ENCODE measurements at regions not wholly inside any gene's neighbourhood (a gene's known extent, or its start where the extent isn't known, plus 50 kb on each side); places are given as distances from the start of the nearest gene placed in this dataset.
"Not testable (repeated sequence)": the region's sequence is repeated elsewhere in the genome, so short reads cannot be mapped to it uniquely, and the experiment has no call there.

DNA sequence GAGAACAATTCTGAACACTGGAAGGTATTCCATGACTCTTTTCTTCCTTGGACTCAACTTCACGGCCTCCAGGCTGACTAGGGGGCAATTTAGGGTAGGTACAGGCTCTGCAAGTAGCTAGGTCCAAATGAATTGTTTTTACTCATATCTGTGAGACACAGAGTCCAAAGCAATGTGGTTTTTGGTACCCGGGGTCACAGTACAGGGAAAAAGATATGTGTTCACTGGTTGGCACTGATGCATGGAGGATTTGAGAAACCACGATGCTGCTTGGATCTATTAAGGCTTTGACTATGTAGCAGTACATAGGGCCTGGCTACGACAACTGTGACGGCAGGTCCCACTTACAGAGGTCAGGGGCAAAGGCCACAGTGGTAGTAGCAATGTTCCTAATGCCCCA is 200.6 kb downstream of the DUSP10 start:
- DNase-seq: no peak

- DNase-seq: no peak
These were observed 198.3 kb downstream of the DUSP10 start for GRCh38 chr1:221543529-221544120.

DNA sequence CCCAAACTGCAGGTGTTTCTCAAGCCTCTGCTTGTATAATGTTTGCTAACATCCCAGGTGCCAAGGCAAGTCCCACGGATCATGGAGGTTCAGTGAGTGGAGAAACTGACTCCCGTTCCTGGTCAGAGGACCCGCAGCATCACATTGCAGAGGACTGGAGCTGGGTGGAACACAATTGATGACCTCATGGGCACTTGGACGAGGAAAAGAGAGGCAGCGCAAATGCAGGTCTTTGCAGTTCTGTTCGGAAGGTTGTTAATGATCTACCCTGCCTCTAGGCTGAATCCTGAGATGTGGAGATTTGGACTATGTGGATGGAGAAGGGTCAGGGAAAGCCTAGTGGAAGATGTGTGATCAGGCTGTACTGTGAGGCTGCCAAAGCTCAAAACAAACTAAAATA is 192.9 kb downstream of the DUSP10 start:
- DNase-seq: no peak

GRCh38 chr1:221549815-221550214 is 192.1 kb downstream of the DUSP10 start:
- DNase-seq: no peak

DNA sequence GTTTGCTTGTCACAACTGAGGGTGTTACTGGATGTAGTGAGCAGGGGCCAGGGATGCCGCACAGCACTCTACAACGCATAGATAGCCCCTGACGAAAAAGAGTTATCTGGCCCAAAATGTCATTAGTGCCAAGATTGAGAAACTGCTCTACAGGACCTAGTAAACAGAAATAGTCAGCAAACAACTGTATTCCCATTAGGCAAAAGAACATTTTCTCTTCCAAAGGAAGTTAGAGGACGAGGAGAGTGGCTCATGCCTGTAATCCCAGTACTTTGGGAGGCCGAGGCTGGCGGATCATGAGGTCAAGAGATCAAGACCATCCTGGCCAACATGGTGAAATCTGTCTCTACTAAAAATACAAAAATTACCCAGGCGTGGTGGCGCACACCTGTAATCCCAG is 189.1 kb downstream of the DUSP10 start:
- DNase-seq: not testable (repeated sequence)

DNA sequence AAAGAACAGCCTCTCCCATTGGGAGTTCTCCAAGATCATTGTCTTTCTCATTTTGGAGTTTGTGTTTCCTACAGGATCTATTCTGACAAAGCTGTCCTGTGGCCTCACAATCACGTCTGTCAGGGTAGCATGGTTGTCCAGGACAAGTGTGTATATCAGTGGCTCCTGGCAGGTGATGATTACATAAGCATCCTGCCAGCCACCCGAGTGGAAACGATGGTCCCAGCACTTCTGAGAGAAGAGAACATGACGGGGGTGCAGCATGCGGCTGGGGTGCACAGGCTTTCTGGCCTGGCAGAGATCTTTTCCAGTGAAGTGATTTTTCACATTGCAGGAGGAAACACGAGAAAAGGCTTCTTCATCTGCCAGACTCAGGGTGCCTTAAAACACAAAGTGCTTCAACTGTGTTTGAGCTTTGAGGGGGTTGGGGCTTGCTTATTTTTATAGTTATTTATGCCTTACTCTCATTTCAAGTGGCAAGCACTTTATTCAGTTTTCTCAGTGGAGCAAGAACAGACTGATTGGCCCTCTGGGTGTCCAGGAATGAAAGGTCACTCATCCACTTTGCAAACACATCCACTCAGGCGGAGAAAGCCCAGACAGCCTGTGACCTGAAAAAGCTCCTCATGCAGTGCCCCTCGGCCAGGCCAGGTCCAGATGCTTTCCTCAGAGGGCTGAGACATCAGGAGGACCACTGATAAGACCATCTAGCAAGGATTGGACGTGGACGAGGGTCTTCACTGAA is 186.0 kb downstream of the DUSP10 start:
- DNase-seq: no peak

DNA sequence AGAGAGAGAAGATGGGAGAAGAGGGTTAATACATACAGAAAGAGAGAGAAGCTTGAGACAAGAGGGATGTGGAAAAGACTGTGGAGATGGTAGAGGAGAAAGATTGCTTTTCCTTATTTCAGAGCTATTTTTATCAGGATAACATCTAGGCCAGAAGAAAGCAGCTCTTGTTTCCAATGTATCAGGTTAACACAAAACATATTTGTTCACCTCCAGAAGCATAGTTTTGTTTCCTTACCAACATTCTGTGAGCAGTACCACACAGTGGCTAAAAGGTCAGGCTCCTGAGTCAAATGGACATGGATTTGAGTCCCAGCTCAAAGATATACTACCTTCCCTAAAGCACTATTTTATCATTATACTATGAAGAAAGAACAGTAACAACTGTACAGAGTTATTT is 185.5 kb downstream of the DUSP10 start:
- DNase-seq: no peak

DNA sequence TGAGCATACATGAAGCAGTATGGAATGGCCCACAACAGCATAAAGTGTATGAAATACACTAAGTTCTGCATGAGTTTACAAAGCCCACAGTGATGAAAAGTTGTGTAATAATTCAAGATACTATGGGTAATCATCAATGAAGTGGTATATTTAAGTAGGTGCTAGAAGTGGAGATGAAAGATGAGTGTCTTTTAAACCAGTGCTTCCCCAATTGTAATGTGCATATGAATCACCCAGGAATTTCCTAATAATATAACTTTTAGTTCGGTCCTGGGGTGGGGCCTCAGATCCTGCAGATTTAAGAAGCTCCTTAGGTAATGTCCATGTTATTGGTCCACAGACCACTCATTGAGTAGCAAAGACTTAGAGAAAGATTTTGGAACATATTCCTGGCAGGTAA is 184.9 kb downstream of the DUSP10 start:
- no peak for DNase-seq

DNA sequence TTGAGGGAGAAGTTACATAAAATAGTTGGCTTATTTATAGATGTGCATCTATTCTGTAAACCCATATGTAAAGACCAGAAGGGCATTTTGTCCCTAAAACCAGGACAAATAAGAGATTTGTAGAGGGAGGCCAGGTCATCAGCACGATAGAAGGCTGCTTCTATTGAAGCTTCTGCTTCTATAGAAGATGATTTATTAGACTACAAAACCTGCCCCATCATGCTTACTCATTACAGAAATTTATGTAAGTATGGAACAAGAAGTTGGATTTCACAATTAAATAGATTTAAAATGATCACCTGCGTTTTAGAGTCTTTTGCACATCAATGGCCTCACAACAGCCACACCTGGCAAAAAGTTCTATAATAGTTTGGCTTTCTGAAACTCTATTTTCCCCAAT is 183.5 kb downstream of the DUSP10 start:
- DNase-seq: no peak

GRCh38 chr1:221559911-221560310 is 182.0 kb downstream of the DUSP10 start:
- no peak for DNase-seq

DNA sequence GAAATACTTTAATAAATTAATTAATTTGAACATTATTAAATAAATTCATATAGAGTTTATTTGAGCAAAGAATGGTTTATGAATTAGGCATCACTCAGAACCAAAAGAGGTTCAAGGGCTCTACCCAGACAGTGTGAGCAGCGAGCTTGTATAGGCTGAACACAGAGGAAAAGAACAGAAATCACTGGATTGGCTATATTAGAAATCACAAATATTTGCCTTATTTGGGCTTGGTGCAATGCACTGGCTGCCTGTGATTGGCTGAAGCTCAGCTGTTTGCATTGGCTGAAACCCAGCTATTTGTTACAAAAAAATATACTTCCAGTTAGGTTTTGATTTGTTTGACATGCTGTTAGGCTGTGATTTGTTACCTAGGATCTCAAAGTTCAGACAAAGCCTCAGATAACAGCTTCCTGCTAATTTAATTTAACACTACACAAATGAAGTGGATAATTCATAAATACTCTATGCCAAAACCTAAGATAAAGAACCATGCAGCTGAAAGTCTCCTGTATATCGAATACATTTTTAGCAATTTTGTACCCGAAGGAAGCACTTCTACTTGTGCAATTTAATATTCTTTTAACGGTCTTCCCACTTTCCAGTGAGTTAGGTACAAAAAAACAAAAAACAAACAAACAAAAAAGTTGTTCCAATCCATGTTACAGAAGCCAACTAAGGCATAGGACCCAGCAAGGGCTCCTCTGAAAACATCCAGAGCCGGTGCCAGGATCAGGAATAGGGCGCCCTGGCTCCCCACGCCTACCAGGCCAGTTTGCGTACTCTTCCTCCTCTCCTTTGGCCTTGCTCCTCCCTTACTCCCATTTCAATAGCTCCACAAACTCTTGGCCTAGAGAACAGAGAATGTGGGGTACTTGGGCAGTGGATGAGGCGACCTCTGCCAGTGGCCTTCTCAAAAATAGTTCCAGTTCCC is 179.1 kb downstream of the DUSP10 start:
- no peak for DNase-seq

DNA sequence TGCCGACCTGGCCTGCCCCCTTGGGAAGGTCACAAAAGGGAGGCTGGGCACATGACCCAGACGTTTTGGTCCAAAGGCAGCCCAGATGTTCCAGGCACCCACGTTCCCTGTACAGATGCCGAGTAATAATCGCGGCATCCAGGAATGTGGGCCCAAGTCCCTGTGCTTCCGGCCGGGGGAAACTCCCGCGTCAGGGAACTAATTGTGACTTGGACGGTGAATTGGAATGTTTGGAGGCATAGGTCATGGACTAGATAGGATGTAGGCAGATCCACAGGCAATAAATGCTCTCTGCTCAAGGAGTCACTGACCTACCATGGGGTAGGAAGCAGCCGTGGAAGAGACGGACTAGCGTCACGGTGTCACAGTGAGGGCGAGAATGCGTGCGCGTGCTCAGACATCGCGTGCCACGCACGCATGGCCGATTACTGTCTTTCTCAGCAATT is 178.4 kb downstream of the DUSP10 start:
- DNase-seq: no peak

GRCh38 chr1:221564891-221565290 is 177.0 kb downstream of the DUSP10 start:
- no peak for DNase-seq

DNA sequence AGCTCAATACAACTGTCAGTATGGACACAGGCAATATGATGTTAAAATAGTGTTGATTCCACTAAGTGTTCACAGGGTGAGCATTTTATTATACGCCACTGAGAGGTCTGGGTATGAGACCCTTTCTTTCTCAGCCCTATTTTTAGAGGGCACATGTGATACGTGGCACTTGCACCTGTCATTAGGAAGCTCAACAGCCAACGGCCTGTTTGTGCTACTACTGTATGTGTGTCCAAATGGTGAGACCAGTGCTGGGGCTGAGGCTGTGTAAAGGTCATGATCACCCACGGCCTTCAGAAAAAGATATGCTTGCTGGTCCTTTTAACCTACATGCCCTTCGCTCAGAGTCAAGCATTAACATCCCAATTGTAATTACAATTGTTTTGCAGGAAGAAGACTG is 176.2 kb downstream of the DUSP10 start:
- DNase-seq: no peak

DNA sequence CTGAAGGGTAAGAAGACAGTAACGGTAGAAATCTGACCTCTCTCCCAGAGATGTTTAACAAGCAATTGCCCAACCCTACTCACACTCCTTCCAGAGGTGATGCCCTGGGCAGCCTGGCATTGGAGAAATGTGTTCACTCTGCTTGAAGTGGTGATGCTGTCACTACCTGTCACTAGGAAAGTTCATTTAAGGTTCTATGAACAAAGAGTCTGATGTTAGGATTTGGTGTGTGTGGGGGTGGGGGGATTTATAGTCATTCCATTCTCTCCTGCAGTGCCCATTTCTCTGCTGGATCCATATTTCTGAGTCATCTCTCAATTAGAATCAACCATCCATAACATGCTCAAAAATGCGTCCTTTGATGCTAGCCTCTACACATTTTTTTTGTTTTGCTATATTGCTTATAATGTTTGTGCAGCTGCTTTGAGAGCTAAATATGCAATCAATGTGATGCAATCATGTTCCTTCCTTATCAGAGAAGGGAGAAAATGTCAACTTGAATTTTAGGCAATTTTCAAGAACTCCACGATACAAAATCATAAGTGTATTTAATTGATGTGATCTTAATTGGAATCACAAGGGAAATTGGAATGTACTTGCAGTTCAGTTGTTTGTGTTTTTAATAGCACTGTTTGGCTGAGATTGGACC is 173.9 kb downstream of the DUSP10 start:
- DNase-seq: no peak

- no peak for DNase-seq
These were observed 168.1 kb downstream of the DUSP10 start for GRCh38 chr1:221573756-221574155.

- no peak for DNase-seq
These were observed 167.4 kb downstream of the DUSP10 start for GRCh38 chr1:221574529-221574928.

DNA sequence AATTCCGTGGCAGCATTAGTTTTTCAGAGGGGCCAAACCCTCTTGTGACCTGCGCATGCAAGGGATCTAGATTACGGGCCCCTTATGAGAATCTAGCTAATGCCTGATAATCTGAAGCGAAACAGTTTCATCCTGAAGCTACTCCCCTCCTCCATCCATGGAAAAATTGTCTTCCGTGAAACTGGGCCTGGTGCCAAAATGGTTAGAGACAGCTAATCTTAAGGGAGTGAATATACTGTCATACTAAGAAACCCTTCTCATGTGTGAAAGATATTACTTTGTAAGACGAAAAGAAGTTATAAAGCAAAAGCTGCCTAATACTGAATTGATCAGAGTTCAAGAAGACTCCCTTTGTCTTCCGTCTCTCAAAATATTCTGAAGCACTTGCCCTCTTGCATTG is 166.3 kb downstream of the DUSP10 start:
- DNase-seq: no peak

GRCh38 chr1:221576268-221576667 is 165.6 kb downstream of the DUSP10 start:
- peak; percentile 22 for DNase-seq

DNA sequence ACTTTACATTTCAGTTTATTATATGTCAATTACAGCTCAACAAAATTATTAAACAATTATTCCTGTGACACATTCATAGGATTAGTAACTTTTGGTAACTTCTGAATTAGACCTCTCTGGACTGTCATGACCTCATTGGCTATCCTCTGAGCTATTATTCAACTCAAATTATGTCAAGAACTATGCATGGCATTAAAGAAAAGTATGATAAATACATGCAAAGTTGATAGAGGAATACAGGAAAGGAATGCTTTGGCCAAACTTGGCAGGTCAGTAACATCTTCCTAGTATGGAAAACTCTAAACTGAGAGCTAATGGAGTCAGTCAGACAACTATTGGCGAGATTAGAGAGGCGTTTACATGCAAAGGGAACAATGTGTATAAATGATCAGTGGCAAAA is 158.4 kb downstream of the DUSP10 start:
- DNase-seq: no peak

GRCh38 chr1:221587013-221587412 is 154.9 kb downstream of the DUSP10 start:
- DNase-seq: not testable (repeated sequence)

DNA sequence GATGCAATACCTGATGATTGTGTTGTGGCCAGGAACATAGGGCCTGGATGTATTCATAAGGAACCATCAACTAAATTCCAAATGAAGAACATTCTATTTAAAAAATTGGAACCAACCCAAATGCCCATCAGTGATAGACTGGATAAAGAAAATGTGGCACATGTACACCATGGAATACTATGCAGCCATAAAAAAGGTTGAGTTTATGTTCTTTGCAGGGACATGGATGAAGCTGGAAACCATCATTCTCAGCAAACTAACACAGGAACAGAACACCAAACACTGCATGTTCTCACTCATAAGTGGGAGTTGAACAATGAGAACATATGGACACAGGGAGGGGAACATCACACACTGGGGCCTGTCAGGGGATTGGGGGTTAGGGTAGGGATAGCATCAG is 150.6 kb downstream of the DUSP10 start:
- not testable (repeated sequence) for DNase-seq

DNA sequence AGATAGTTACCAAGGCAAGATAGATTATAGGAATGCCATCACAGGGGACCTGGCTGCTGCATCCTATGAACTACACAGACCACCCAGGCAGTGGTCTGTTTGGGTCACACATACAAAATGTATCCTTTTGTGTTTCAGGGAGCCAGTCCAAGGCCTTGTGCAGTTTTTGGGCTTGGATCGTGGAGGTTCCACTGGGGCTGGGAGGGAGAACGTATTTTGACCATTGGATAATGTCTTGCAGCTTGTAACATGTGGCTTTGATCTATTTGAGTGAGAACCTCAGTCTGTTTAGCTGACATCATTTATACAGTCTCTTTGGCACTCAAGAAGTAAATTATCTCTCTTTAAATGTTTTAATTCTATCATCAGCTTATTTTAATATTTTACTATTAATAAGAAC is 147.3 kb downstream of the DUSP10 start:
- no peak for DNase-seq
